NCI-H128 (cell line): ENCODE measurements at regions not wholly inside any gene's neighbourhood (a gene's known extent, or its start where the extent isn't known, plus 50 kb on each side); places are given as distances from the start of the nearest gene placed in this dataset.

Experiments used
- DNase-seq: peaks from one replicate; lab custom pipeline; 2025; ENCODE audit not compliant: unreplicated experiment; lab: John Stamatoyannopoulos, UW

DNA sequence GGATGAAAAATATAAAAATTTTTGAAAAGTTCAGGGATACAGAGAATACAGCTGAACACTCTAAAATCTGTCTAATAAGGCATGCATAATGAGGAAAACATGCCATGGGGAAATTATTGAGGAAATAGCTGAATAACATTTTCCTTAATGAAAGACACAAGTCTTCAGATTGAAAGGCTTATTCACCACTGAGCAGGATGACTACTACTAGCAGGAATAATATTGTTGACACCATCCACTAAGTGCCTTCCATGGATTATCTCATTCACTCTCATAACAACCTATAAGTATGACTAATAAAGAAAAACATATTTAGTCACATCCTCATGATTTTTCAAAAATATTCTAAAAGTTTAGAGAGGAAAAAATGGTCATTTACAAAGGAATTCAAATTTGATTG lies 96.7 kb upstream of the FER start:
- DNase-seq = no peak

DNA sequence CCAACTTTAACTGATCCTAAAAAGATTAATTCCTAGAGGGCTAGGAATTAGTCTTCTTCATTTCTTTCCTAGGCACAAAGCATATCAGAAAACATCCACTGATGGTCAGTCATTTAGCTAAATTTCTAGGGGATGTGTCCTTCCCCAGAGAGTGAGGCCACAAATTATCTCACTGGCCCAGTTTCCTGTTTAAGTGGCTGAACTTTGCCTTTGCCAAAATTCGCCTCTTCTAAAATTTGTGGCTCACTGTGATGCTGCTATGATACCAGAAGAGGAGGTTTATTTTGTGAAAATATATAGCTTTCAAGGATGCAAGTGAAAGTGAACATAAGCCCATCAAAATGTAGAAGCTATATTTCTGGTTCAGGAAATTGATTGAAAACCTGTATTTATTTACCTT lies 98.1 kb upstream of the FER start:
- DNase-seq = no peak

DNA sequence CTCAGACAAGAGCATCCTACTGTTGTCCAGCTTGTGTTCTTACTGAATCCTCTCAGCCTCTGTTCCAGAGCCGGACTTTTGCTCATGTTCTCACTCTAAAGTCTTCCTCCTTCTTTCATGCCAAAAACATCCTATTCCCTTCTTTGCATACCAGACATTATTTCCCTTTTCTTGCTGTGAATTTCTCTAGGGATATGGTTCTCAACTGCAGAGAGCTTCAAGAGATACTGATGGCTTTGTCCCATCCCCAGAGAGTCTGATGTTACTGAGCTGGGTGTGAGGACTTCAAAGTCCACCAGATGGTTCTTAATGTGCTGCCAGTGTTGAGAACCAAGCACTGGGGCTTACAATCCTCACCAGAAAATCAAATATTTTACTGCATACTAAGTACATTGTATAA lies 98.6 kb upstream of the FER start:
- no peak for DNase-seq

DNA sequence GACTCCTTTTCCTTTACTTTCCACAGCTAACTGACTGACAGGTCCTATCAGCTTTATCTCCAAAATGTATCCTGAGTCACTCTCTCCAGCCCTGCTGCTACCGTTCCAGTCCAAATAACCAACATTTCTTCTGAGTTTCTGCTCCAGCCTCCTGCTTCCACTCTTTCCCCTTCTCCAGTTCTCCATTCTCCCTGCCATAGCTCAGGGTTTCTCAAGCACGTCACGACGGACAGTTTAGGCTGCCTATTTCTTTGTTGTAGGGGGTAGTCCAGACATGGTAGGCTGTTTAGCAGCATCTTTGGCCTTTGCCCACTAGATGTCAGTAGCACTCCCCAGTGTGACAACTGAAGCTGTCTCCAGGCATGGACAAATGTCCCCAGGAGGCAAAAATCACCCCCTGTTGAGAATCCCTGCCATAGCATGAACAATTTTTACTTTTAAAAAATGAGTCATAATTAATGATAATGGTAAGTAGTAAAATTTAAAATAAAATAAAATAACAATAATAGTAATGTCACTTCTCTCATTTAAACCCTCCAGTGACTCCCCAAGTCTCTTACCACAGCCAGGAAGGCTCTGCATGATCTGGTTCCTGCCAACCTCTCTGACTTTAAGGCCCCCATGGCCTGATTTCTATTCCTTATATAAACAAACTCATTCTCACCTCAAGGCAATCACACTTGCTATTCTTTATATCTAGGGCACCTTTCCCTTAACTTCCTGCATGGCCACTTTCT lies 105.4 kb upstream of the FER start:
- peak; percentile 16 for DNase-seq

DNA sequence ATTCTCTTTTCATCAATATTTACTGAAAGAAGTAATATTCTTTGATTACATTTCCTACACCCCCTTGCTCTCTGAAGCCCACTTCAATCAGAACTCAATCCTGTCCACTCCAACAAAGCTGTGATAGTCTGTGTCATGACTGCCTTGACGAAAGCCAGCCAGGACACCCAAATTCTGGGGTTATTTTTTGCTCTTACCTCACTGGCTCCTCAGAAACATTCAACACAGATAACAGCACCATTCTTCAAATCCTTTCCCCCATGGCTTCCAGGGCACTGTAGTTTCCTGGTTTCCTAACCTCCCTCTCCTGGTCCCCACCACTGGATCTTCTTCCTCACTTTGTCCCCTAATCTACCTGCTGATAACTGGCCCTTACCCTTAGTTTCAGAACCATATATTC lies 106.1 kb upstream of the FER start:
- DNase-seq = no peak

DNA sequence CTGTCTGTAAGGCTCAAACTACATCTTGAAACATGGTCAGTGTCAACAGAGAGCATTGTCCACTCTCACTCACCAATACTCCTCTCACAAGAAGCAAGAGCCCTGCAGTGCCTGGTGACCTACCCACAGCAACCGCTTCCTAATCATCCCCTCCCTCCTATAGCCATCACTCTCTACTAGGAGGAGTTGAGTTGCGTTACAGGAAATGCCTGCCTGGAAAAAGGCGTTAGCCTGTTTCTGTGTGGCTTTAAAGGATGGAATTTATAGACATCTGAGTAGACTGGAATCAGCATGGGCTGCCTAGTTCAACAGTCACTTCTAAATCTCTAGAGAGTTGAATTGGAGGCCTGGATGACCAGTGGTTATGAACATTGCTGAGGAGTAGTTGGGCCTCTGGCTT lies 108.3 kb upstream of the FER start:
- DNase-seq = no peak

DNA sequence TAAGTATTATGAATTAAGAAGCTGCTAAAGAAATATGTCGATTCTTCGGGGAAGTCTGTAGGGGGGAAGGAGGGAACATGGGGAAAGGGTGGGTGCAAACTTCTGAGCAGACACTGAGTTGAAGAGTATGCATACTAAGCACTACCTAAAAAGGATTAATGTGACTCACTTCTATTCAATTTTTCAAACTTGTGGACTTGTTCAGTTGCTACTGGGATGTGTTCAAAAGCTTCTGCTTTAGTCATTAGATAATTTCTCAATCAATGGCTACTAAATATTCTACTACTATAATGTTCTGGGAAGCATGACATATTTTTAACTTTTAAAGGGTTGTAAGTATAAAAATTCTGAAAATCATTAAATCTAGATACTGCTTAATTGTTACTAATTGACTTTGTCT lies 109.7 kb upstream of the FER start:
- no peak for DNase-seq

DNA sequence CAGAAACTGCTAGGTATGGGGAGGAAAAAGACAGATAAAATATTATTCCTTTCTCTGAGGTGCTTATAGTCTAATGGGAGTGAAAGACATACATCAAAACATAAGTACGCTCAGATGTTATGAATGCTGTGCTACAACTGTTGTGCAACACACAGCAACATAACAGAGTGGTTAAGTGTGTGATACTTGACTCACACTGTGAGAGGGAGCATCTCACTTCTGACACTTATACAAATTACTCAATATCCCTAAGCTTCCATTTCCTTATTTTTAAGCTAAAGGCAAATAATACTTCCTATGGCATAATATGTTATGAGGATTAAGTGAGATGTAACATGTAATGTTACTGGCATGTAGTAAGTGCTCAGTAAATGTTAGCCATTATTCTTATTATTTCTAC lies 110.6 kb upstream of the FER start:
- no peak for DNase-seq

DNA sequence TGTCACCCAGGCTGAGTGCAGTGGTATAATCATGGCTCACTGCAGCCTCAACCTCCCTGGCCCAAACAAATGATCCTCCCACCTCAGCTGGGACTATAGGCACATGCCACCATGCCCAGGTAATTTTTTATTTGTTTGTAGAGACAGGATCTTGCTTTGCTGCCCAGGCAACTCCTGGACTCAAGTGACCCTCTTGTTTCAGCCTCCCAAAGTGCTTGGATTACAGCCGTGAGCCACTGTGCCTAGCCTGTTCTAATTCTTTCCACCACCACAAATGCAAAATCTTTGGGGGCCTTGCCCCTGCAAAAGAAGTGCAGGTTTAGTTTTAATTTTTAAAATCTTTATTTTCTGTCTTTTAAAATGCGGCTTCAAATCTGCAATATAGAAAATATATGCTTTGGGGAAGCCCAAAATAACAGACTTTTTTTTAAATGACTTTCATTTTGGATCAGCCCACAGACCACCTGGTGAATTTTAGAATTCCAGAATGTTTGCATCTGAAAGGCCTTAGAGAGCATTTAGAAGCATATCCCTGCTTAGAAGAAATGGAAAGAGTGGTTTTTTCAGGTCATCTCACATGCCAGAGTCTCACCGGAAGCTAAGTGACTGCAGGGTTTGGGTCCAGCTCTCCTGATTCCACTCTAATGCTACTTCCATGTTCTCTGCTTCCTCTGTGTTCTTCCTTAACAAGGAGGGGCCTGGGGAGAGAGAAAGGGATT lies 111.4 kb upstream of the FER start:
- DNase-seq = no peak

DNA sequence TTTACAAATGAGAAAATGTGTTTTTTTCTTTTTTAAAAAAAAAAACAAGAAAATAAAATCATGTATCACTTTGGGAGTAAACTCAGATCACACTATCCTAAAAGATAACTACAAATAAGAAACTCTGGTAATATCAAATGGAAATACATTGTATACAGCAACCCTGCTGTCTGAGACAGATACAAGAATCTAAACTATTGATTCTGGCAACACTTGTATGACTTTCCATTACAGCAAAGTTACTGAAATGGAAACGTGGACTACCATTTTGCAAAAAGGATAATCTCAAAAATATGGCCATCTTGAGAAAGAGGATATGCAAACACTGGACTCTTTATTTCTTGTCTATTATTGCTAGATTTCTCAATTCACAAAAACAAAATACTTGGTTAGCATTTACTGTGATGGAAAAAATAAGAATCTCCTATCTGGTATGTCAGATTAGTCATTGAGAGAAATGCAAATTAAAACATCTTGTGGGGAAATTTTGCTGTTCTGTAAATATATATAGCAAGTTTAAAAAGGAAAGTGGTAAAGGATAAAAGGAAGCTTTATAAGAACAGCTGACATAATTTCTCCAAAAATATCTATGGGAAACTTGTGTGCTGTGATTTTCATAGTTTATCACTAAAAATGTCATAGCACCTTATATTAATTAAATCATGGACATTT lies 112.9 kb upstream of the FER start:
- DNase-seq = no peak

DNA sequence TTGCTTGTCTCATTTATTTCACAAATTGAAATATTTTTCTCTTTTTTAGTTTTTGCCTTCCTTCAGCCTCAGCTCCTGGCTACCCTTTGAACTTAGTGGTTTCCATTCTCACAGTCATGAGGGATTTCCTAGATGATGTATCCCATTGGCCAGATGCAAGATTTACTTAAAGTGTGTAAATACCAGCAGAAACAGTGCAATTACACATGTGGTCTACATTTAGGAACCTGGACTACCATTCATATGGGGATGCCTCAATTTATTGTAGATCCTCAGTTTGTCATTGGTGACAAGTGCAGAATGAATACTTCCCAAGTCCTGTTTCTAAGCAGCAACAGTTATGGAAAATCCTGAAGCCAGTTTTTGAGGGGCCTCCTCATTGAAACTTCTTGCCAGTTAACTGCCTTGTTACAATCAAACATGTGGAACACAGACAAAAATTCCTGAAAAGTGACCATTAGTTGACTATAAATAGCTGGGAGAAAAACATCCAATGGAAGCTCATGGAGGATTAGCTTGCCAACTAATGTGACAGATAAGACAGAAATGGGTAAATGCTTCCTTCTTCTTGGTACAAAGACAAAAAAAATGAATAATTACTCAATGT lies 113.6 kb upstream of the FER start:
- DNase-seq = no peak

DNA sequence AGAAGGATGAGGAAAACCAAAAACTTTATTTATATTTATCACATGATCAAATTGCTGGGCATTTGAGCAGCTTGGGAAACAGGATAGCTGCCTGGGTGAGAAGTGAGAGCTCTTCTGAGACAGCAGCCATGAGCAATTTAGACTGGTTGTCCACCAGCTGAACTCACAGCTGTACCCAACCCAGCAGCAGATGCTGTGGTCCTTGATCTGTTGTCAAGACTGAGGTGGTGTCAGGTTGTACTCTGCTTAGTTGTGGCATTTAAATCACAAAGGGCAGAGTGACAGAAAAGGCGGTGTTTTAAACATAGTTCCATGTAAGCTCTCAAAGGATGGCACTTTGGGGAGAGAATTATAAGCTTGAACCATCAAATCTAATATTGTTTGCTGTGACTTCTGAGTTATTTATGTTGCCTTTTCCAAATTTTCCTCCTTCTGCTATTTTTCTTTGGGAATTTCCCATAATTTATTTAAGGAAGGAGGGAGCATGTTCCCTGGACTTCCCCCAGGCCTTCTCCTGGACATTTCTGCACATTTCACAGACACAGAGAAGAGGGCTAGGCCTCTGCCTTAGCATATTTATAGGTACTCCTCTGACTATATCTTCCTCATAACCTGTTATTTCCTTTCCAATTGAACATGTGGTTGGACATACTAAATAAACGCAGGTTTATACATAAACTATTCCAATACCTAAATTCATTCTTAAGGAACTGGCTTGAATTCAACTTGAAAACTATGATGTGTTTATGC lies 117.7 kb upstream of the FER start:
- no peak for DNase-seq

DNA sequence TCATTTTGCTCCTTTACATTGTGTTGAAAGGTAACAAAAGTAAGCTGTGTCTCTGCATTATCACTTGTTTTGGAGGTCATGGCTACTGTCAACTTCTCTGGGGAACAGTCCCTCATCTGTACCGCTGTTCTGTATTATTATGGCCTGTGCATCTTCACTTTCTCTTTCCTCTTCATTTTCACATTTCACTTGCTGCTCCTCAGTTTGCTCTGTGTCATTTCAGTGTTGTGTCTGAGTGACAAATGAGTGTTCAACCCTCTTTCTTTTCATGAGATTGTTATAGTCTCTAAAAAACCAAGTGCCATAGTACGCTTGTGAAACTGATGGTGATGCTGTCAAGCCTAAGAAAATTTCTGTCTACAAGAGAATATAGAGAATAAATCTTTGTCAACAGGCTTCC lies 122.0 kb upstream of the FER start:
- no peak for DNase-seq

DNA sequence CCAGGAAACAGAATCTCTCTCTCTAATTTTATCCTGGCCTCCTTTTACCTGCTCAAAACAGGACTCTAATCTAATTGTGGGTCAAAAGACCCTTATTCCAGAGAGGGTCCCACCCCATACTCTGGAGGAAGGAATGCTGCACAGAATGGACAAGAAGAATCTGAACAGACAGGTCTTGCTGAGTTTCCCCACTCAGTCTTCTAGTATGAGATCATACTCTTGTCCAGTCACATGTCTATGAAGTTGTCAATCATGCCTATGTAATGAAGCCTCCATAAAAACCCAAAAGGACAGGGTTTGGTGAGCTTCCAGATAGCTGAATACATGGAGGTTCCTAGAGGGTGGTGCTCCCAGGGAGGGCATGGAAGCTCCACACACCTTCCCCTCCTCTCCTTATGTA lies 123.9 kb upstream of the FER start:
- no peak for DNase-seq

DNA sequence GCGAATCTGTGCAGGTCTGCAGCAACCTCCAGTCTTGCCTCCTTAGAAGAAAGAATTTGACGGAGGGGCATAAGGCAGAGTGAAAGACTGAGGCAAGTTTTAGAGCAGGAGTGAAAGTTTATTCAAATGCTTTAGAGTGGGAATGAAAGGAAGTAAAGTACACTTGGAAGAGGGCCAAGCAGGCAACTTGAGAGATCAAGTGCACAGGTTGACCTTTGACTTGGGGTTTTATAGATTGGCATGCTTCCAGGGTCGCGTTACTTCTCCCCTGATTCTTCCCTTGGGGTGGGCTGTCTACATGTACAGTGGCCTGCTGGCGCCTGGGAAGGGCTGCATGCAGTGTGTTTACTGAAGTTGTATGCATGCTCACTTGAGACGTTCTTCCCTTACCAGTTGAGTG lies 127.2 kb upstream of the FER start:
- DNase-seq = no peak

DNA sequence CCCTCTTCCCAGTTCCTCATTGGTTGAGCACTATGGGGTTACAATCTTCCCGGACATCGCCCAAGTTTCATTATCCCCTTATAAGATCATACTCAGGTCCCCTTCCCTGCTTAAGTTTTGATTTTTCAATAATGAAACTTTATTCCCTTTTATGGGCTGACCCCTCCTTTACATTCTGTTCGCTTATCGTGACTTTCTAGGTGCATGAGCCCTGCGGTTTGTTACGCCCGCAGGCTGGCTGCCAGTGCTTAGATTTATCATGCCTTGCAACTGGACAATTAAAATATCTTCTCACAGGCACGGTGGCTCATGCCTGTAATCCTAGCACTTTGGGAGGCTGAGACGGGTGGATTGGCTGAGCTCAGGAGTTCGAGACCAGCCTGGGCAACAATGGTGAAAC lies 127.9 kb upstream of the FER start:
- DNase-seq = no peak

DNA sequence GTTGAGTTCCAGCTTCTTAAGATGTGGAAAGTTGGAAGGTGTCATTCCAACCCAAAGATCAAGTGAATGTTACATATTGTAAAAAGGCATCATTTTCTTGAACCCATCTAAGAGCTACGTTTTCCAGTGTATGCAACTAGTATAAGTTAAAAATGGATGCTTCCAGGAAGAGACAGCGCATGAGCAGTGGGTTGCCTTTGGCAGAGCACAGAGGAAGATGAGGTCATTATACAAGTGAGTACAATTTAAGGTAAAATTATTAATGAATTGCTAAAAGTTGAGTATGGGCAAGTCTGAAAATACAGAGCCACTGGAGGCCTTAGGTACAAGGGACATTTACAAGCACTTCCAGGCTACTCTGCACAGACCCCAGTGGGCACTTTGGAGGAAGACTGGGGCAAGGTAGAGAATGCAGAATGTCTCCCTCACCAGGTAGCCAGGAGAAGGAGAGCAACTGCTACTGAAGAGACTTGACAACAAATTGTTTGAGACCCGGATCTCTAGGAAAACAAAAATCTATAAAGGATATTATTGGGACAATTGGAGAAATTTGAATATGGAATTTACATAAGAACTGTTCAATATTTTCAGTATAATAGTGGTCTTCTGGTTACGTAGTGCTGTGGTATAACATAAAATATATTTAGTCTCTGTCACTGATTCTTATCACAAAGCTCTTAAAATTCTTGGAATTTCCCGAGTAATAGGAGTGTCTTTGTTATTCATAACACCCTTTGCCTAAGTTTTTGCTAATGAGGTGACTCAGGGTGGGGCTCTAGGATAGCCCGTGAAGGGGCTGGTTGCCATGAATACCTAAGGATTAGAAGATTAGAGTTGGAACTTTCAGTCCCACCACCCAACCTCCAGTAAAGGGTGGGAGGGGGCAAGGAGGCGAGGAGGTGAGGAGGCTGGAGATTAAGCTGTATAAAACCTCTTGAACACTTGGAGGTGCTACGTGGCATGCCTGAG lies 129.9 kb upstream of the FER start:
- DNase-seq = no peak

DNA sequence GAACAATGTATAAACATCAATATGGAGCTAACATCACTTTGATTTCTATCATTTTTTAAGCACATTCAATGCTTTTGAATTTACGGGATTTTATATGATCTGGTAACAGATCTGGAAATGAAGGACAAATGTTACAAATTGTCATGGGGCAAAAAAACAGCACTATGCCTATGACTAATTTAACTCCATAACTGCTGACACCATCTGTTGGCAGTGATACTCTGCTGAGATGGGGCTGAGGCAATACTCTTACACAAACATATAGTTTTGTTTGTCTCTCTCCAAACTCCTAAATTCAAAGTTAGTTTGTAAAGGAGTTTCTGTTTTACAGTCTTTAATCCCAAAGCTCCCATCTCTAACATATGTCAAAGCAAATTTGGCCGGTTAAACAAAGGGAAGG lies 132.5 kb upstream of the FER start:
- no peak for DNase-seq

DNA sequence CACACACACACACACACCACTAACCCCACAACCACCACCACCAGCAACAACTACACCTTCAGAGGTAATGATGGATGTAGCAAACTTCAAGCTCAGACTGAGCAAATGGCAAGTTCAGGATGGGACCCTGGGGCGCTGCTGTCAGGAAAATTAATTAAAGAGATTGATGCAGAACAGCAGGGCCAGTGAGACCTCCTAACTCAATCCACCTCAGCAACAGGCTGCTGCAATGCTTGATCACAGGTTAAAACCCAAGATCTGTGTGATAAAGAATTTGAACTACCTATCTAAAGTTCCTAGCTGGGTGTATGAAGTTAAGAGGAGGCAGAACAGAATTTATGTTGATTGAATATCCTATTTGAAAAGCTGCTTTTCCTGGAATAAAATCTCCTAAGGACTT lies 140.3 kb upstream of the FER start:
- no peak for DNase-seq

DNA sequence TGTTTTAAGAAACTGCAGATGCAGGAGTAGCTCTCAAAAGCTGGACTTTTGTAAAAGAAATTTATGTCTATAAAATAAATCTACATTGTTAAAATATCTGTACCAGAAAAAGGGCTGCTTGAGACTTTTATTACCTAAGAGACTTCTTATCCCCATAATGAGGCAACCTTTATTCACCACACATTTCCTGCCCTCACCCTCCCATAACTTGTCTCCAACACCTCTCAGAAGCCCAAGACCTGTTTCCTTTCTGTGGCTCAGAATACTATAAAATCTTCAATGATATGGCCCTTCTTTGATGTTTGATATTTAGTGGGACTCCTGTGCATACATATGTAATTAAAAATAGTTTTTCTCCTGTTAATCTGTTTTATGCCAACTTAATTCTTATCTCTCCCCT lies 141.5 kb upstream of the FER start:
- no peak for DNase-seq
